Sigmoid colon (tissue), 4 donors: ENCODE measurements at regions not wholly inside any gene's neighbourhood (a gene's known extent, or its start where the extent isn't known, plus 50 kb on each side); places are given as distances from the start of the nearest gene placed in this dataset.

Source experiments
- POLR2A ChIP-seq, 2 donors: fragments of 450-650 bp; IDR thresholded peaks; one replicate each; pipeline ENCODE4 v1.6.1; 2016; ENCODE audit warnings: antibody characterized with exemption in 2 of 2, mild to moderate bottlenecking in 2 of 2, moderate library complexity in 2 of 2
- POLR2AphosphoS5 ChIP-seq, 4 donors: sonication (generic); formaldehyde crosslinking; IDR thresholded peaks; one replicate each; pipeline ENCODE4 v1.6.1; 2017; ENCODE audit warnings: antibody characterized with exemption in 4 of 4
- TF ChIP-seq, protein P1 (sequence below), 4 experiments: fragments of 450-650 bp in 3 of 4; fragments of 200-600 bp in 1 of 4; IDR thresholded peaks; one replicate each; pipeline ENCODE4 v1.5.1; 2016 to 2019; ENCODE audit warnings: antibody characterized with exemption in 4 of 4, mild to moderate bottlenecking in 3 of 4, moderate library complexity in 2 of 4

- TF ChIP-seq, protein P1, sequence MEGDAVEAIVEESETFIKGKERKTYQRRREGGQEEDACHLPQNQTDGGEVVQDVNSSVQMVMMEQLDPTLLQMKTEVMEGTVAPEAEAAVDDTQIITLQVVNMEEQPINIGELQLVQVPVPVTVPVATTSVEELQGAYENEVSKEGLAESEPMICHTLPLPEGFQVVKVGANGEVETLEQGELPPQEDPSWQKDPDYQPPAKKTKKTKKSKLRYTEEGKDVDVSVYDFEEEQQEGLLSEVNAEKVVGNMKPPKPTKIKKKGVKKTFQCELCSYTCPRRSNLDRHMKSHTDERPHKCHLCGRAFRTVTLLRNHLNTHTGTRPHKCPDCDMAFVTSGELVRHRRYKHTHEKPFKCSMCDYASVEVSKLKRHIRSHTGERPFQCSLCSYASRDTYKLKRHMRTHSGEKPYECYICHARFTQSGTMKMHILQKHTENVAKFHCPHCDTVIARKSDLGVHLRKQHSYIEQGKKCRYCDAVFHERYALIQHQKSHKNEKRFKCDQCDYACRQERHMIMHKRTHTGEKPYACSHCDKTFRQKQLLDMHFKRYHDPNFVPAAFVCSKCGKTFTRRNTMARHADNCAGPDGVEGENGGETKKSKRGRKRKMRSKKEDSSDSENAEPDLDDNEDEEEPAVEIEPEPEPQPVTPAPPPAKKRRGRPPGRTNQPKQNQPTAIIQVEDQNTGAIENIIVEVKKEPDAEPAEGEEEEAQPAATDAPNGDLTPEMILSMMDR (IDR thresholded peaks at IDR 0.05), result no peak
- TF ChIP-seq POLR2A (IDR thresholded peaks at IDR 0.05), result no peak
- TF ChIP-seq POLR2AphosphoS5 (IDR thresholded peaks at IDR 0.05), result no peak
Observed at GRCh38 chr5:91825618-91826017, 442.5 kb upstream of the ARRDC3 start.
